Left renal cortex interstitium (tissue), 4 donors: ENCODE measurements at regions not wholly inside any gene's neighbourhood (a gene's known extent, or its start where the extent isn't known, plus 50 kb on each side); places are given as distances from the start of the nearest gene placed in this dataset.

Experiments used
- DNase-seq, 4 donors: peaks; one replicate each; pipeline ENCODE4 v3.0.0-alpha.2; 2013; ENCODE audit warnings: low read depth in 4 of 4, low spot score in 2 of 4, missing footprints in 1 of 4

GRCh38 chr9:86836266-86836665 is 111.0 kb downstream of the GAS1 start:
- DNase-seq, result no peak

GRCh38 chr9:86830356-86830755 is 117.0 kb downstream of the GAS1 start:
- no peak for DNase-seq

- no peak for DNase-seq
Measured at GRCh38 chr9:86829496-86830046, 117.7 kb downstream of the GAS1 start.

- DNase-seq, result no peak
Measured at GRCh38 chr9:86828631-86829030, 118.7 kb downstream of the GAS1 start.

GRCh38 chr9:86827893-86828292 is 119.4 kb downstream of the GAS1 start:
- DNase-seq, result no peak

GRCh38 chr9:86825299-86825698 is 122.0 kb downstream of the GAS1 start:
- DNase-seq, result no peak

- no peak for DNase-seq
Measured at GRCh38 chr9:86822006-86822801, 125.1 kb downstream of the GAS1 start.

GRCh38 chr9:86821006-86821845 is 126.1 kb downstream of the GAS1 start:
- no peak for DNase-seq

- no peak for DNase-seq
Measured at GRCh38 chr9:86819552-86819951, 127.8 kb downstream of the GAS1 start.

- DNase-seq, result no peak
Measured at GRCh38 chr9:86818636-86819035, 128.7 kb downstream of the GAS1 start.

GRCh38 chr9:86816868-86817267 is 130.4 kb downstream of the GAS1 start:
- DNase-seq, result no peak

- DNase-seq, result no peak
Measured at GRCh38 chr9:86816366-86816765, 130.9 kb downstream of the GAS1 start.

- DNase-seq, result no peak
Measured at GRCh38 chr9:86812616-86813015, 134.7 kb downstream of the GAS1 start.

GRCh38 chr9:86809759-86810367 is 137.4 kb downstream of the GAS1 start:
- DNase-seq, result no peak

- no peak for DNase-seq
Measured at GRCh38 chr9:86809151-86809550, 138.2 kb downstream of the GAS1 start.

- DNase-seq, result peak in 2 of 4 donors; percentile 66 to 68
Measured at GRCh38 chr9:86807367-86807976, 139.8 kb downstream of the GAS1 start.

- DNase-seq, result no peak
Measured at GRCh38 chr9:86804011-86804410, 143.3 kb downstream of the GAS1 start.

GRCh38 chr9:86802900-86803673 is 144.2 kb downstream of the GAS1 start:
- no peak for DNase-seq

GRCh38 chr9:86801246-86801645 is 146.1 kb downstream of the GAS1 start:
- no peak for DNase-seq

- DNase-seq, result no peak
Measured at GRCh38 chr9:86800681-86801080, 146.6 kb downstream of the GAS1 start.
